DND-41 (cell line): ENCODE measurements at regions not wholly inside any gene's neighbourhood (a gene's known extent, or its start where the extent isn't known, plus 50 kb on each side); places are given as distances from the start of the nearest gene placed in this dataset.

Source experiments
- ATAC-seq: fragments of 200-7000 bp; cut with Tn5 transposase; 3 replicates; pipeline ENCODE4 v1.9.1; 2021; ENCODE audit warnings: low read depth; ENCODE audit not compliant: insufficient read depth
- DNase-seq: peaks from one replicate; pipeline ENCODE4 v3.0.0-alpha.2; 2020
- H2AFZ ChIP-seq: 2 replicates; pipeline ENCODE4 v1.6.0; 2012; ENCODE audit warnings: low read depth, low read length
- H3K27ac ChIP-seq: 2 replicates; pipeline ENCODE4 v1.5.1; 2012; ENCODE audit warnings: low read length, inconsistent platforms
- H3K27me3 ChIP-seq: fragments of 200-600 bp; sonication (generic); 2 replicates; pipeline ENCODE4 v1.6.0; 2012; ENCODE audit warnings: low read length, mild to moderate bottlenecking, inconsistent platforms; ENCODE audit not compliant: insufficient read depth, poor library complexity
- H3K36me3 ChIP-seq: 2 replicates; pipeline ENCODE4 v1.5.1; 2012; ENCODE audit warnings: low read length, inconsistent platforms; ENCODE audit not compliant: insufficient read depth
- H3K4me1 ChIP-seq: 2 replicates; pipeline ENCODE4 v1.5.1; 2012; ENCODE audit warnings: mild to moderate bottlenecking, low read length; ENCODE audit not compliant: insufficient read depth
- H3K4me2 ChIP-seq: 2 replicates; pipeline ENCODE4 v1.6.0; 2012; ENCODE audit warnings: mild to moderate bottlenecking, moderate library complexity, low read length, inconsistent platforms; ENCODE audit not compliant: insufficient read depth
- H3K4me3 ChIP-seq, 2 experiments: fragments of 200-600 bp in 1 of 2; shearing (Covaris generic) in 1 of 2; 2 replicates each; pipeline ENCODE4 v1.5.1; 2012 to 2016; ENCODE audit warnings: inconsistent platforms in 2 of 2, low read length in 2 of 2, mild to moderate bottlenecking in 2 of 2, low read depth in 1 of 2, moderate library complexity in 1 of 2
- H3K79me2 ChIP-seq: 2 replicates; pipeline ENCODE4 v1.6.0; 2012; ENCODE audit warnings: low read length, inconsistent platforms; ENCODE audit not compliant: insufficient read depth
- H3K9ac ChIP-seq: 2 replicates; pipeline ENCODE4 v1.6.0; 2012; ENCODE audit warnings: low read depth, mild to moderate bottlenecking, inconsistent platforms, low read length, moderate library complexity
- H3K9me3 ChIP-seq: 2 replicates; pipeline ENCODE4 v1.5.1; 2012; ENCODE audit warnings: low read length, moderate library complexity, mild to moderate bottlenecking, inconsistent platforms; ENCODE audit not compliant: insufficient read depth, severe bottlenecking
- H4K20me1 ChIP-seq: 2 replicates; pipeline ENCODE4 v1.6.0; 2012; ENCODE audit warnings: low read length; ENCODE audit not compliant: insufficient read depth
- CTCF ChIP-seq: IDR thresholded peaks from 2 replicates; pipeline ENCODE4 v1.5.1; 2012; ENCODE audit warnings: borderline replicate concordance, low read length, moderate library complexity, mild to moderate bottlenecking; ENCODE audit not compliant: poor library complexity, severe bottlenecking; ENCODE audit errors: extremely low read depth
- EZH2 ChIP-seq: IDR thresholded peaks from 3 replicates; pipeline ENCODE4 v1.6.1; 2012; ENCODE audit warnings: borderline replicate concordance, low read depth, mild to moderate bottlenecking, moderate library complexity, low read length, inconsistent platforms; ENCODE audit not compliant: severe bottlenecking

- Histone ChIP-seq H2AFZ (no peak overlapping the region), H3K36me3 (no peaks in the 10 kb centered on the region), H3K4me1 (no peaks in the 10 kb centered on the region), H3K79me2 (no peaks in the 10 kb centered on the region), H3K9ac (no peak overlapping the region), H3K9me3 (no peaks in the 10 kb centered on the region), H4K20me1 (no peaks in the 10 kb centered on the region), H3K27me3 (no peaks in the 10 kb centered on the region), H3K4me2 (no peak overlapping the region), H3K27ac (no peak overlapping the region), H3K4me3 (no peak overlapping the region)
- no peak for DNase-seq
- TF ChIP-seq EZH2 = no peak
- no peak for TF ChIP-seq CTCF
- no peak for ATAC-seq
These were observed 893.8 kb downstream of the TLE4 start for GRCh38 chr9:80465556-80465955.

- Histone ChIP-seq H3K9me3 (no peaks in the 10 kb centered on the region), H3K9ac (no peak overlapping the region), H3K27me3 (no peaks in the 10 kb centered on the region), H2AFZ (no peak overlapping the region), H3K4me3 (no peak overlapping the region), H3K36me3 (no peaks in the 10 kb centered on the region), H4K20me1 (no peaks in the 10 kb centered on the region), H3K27ac (no peak overlapping the region), H3K79me2 (no peaks in the 10 kb centered on the region), H3K4me1 (no peaks in the 10 kb centered on the region), H3K4me2 (no peak overlapping the region)
- TF ChIP-seq EZH2 (no peak), CTCF (no peak)
- ATAC-seq (no peak), DNase-seq (no peak)
These were observed 877.7 kb downstream of the TLE4 start for GRCh38 chr9:80449513-80449912.

- Histone ChIP-seq H3K9me3 (no peaks in the 10 kb centered on the region), H3K4me3 (no peak overlapping the region), H3K9ac (no peak overlapping the region), H3K79me2 (no peaks in the 10 kb centered on the region), H3K4me1 (no peaks in the 10 kb centered on the region), H2AFZ (no peak overlapping the region), H3K36me3 (no peaks in the 10 kb centered on the region), H4K20me1 (no peaks in the 10 kb centered on the region), H3K27me3 (no peaks in the 10 kb centered on the region), H3K4me2 (no peak overlapping the region), H3K27ac (no peak overlapping the region)
- TF ChIP-seq EZH2 (no peak), CTCF (no peak)
- ATAC-seq (no peak), DNase-seq (no peak)
These were observed 877.2 kb downstream of the TLE4 start for GRCh38 chr9:80448996-80449395.

- Histone ChIP-seq H3K36me3 (no peaks in the 10 kb centered on the region), H3K4me3 (no peak overlapping the region), H3K4me2 (no peak overlapping the region), H2AFZ (no peak overlapping the region), H3K9ac (no peak overlapping the region), H3K79me2 (no peaks in the 10 kb centered on the region), H3K9me3 (no peaks in the 10 kb centered on the region), H4K20me1 (no peaks in the 10 kb centered on the region), H3K4me1 (no peaks in the 10 kb centered on the region), H3K27me3 (no peaks in the 10 kb centered on the region), H3K27ac (no peak overlapping the region)
- TF ChIP-seq CTCF (no peak), EZH2 (no peak)
- no peak for ATAC-seq
- DNase-seq = no peak
These were observed 876.1 kb downstream of the TLE4 start for GRCh38 chr9:80447876-80448275.
